Gastrocnemius medialis (tissue), 4 donors: ENCODE measurements at regions not wholly inside any gene's neighbourhood (a gene's known extent, or its start where the extent isn't known, plus 50 kb on each side); places are given as distances from the start of the nearest gene placed in this dataset.

Experiments used
- ATAC-seq, 2 donors: fragments of 150-250 bp; one replicate each; pipeline ENCODE4 v1.9.1; 2016
- DNase-seq, 2 donors: peaks; one replicate each; pipeline ENCODE4 v3.0.0-alpha.2; 2019
- H3K27ac ChIP-seq, 4 donors: fragments of 200-600 bp; sonication (generic); 1 replicate in 1 of 4; 2 replicates in 3 of 4; pipeline ENCODE4 v1.5.1; 2016 to 2018; ENCODE audit warnings: mild to moderate bottlenecking in 2 of 4, moderate library complexity in 1 of 4
- H3K27me3 ChIP-seq, 3 donors: fragments of 200-600 bp; sonication (generic) in 2 of 3; 1 replicate in 1 of 3; 2 replicates in 2 of 3; pipeline versions ENCODE4 v1.5.1 to v1.6.0; 2016 to 2019; ENCODE audit warnings: mild to moderate bottlenecking in 1 of 3, moderate library complexity in 1 of 3
- H3K36me3 ChIP-seq, 2 donors: fragments of 200-600 bp; sonication (generic) in 1 of 2; one replicate each; pipeline ENCODE4 v1.5.1; 2017 to 2018
- H3K4me1 ChIP-seq, 2 donors: fragments of 200-600 bp; sonication (generic) in 1 of 2; one replicate each; pipeline ENCODE4 v1.5.1; 2016 to 2017; ENCODE audit warnings: mild to moderate bottlenecking in 2 of 2
- H3K4me3 ChIP-seq, 4 donors: fragments of 200-600 bp; sonication (generic) in 3 of 4; 1 replicate in 1 of 4; 2 replicates in 3 of 4; pipeline ENCODE4 v1.5.1; 2016 to 2019; ENCODE audit warnings: mild to moderate bottlenecking in 2 of 4
- H3K9me3 ChIP-seq, 3 donors: fragments of 200-600 bp; sonication (generic) in 2 of 3; 1 replicate in 1 of 3; 2 replicates in 2 of 3; pipeline ENCODE4 v1.5.1; 2016 to 2019
- POLR2A ChIP-seq, 2 donors: fragments of 450-650 bp; IDR thresholded peaks; one replicate each; pipeline ENCODE4 v1.6.1; 2017; ENCODE audit warnings: antibody characterized with exemption in 2 of 2, mild to moderate bottlenecking in 2 of 2, moderate library complexity in 2 of 2
- in situ Hi-C, 4 donors: fragments of 200-750 bp; cut with MboI; loops; one replicate each; pipeline versions ENCODE4 v1.15.0 to v1.8.0; 2017; ENCODE audit warnings: low sequenced_read_pairs in 4 of 4
- intact Hi-C: fragments of 100-400 bp; cut with DNase I; formaldehyde crosslinking; loops from one replicate; pipeline ENCODE4 v1.15.1; 2023; ENCODE audit warnings: low total_unique reads
- TF ChIP-seq, protein P1 (sequence below), 5 experiments: fragments of 450-650 bp in 3 of 5; fragments of 200-600 bp in 2 of 5; sonication (generic) in 2 of 5; IDR thresholded peaks in 4 of 5; conservative IDR thresholded peaks in 1 of 5; 1 replicate in 4 of 5; 2 replicates in 1 of 5; pipeline ENCODE4 v1.5.1; 2016 to 2019; ENCODE audit warnings: antibody characterized with exemption in 5 of 5, mild to moderate bottlenecking in 3 of 5, moderate library complexity in 3 of 5

GRCh38 chr1:238484121-238484520, 593.4 kb upstream of the ZP4 start:
- Histone ChIP-seq H3K9me3 (no peaks in the 10 kb centered on the region), H3K4me3 (no peak overlapping the region), H3K4me1 (no peaks in the 10 kb centered on the region), H3K27me3 (no peaks in the 10 kb centered on the region), H3K27ac (no peak overlapping the region), H3K36me3 (no peaks in the 10 kb centered on the region)
- intact Hi-C loops, result no loop called here
- no peak for DNase-seq
- in situ Hi-C loops, result no loop called here
- no peak for ATAC-seq
- no peak for TF ChIP-seq POLR2A (IDR thresholded peaks at IDR 0.05)
- TF ChIP-seq, protein P1, sequence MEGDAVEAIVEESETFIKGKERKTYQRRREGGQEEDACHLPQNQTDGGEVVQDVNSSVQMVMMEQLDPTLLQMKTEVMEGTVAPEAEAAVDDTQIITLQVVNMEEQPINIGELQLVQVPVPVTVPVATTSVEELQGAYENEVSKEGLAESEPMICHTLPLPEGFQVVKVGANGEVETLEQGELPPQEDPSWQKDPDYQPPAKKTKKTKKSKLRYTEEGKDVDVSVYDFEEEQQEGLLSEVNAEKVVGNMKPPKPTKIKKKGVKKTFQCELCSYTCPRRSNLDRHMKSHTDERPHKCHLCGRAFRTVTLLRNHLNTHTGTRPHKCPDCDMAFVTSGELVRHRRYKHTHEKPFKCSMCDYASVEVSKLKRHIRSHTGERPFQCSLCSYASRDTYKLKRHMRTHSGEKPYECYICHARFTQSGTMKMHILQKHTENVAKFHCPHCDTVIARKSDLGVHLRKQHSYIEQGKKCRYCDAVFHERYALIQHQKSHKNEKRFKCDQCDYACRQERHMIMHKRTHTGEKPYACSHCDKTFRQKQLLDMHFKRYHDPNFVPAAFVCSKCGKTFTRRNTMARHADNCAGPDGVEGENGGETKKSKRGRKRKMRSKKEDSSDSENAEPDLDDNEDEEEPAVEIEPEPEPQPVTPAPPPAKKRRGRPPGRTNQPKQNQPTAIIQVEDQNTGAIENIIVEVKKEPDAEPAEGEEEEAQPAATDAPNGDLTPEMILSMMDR (IDR thresholded peaks at IDR 0.05 in 4 of 5, conservative IDR thresholded peaks at IDR 0.05 in 1 of 5), result no peak

DNA sequence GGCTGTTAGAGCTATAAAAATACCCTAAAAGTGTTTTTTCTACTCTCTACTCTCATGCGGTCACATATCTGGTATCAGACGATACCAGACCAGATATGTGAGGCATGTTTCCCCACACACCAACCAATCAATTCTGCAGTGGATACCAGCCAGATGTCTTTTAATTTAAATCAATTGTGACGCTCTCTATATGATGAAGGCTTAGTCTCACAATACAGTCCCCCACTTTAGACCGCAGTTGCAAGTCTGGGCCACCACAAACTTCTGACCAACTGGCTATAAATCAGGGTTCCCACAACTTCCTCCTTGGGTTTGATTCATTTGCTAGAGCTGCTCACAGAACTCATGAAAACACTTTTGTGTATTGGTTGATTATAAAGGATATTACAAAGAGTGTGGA, 586.1 kb upstream of the ZP4 start:
- H3K36me3 ChIP-seq, result no peaks in the 10 kb centered on the region
- ATAC-seq, result no peak
- DNase-seq, result no peak
- no peak overlapping the region for H3K4me3 ChIP-seq
- TF ChIP-seq POLR2A (IDR thresholded peaks at IDR 0.05), result no peak
- TF ChIP-seq, protein P1 (IDR thresholded peaks at IDR 0.05 in 4 of 5, conservative IDR thresholded peaks at IDR 0.05 in 1 of 5), result no peak
- no peaks in the 10 kb centered on the region for H3K4me1 ChIP-seq
- no peak overlapping the region for H3K27ac ChIP-seq
- in situ Hi-C loops, result no loop called here
- H3K9me3 ChIP-seq, result no peaks in the 10 kb centered on the region
- intact Hi-C loops, result no loop called here
- H3K27me3 ChIP-seq, result no peaks in the 10 kb centered on the region

DNA sequence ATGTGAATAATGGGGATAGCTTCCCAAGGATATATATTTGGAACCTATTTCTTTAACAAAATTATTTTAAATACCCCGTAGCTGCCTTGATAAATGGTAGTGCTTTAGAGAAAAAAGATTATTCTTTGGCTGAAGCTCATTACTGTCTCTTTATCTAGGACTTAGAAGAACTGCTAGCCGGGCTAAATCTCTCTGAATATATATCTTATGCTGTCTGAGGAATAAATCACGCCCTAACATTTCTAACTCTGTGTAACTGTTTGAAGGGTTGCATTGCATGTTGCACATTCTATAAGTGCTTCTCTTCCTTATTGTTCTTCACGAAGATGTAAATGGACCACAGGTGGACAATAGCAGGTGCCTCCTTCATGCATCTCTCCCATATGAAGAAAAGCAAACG, 585.0 kb upstream of the ZP4 start:
- Histone ChIP-seq H3K36me3 (no peaks in the 10 kb centered on the region), H3K27me3 (no peaks in the 10 kb centered on the region), H3K27ac (no peak overlapping the region), H3K4me3 (no peak overlapping the region), H3K9me3 (no peaks in the 10 kb centered on the region), H3K4me1 (no peaks in the 10 kb centered on the region)
- in situ Hi-C loops, result no loop called here
- TF ChIP-seq, protein P1 (IDR thresholded peaks at IDR 0.05 in 4 of 5, conservative IDR thresholded peaks at IDR 0.05 in 1 of 5), result no peak
- TF ChIP-seq POLR2A (IDR thresholded peaks at IDR 0.05), result no peak
- intact Hi-C loops, result no loop called here
- ATAC-seq, result no peak
- no peak for DNase-seq

GRCh38 chr1:238474263-238474662, 583.5 kb upstream of the ZP4 start:
- in situ Hi-C loops, result no loop called here
- Histone ChIP-seq H3K9me3 (no peaks in the 10 kb centered on the region), H3K4me3 (no peak overlapping the region), H3K27ac (no peak overlapping the region), H3K27me3 (no peaks in the 10 kb centered on the region), H3K36me3 (no peaks in the 10 kb centered on the region), H3K4me1 (no peaks in the 10 kb centered on the region)
- ATAC-seq (no peak), DNase-seq (no peak)
- intact Hi-C loops, result no loop called here
- no peak for TF ChIP-seq POLR2A (IDR thresholded peaks at IDR 0.05)
- TF ChIP-seq, protein P1 (IDR thresholded peaks at IDR 0.05 in 4 of 5, conservative IDR thresholded peaks at IDR 0.05 in 1 of 5), result no peak

GRCh38 chr1:238469146-238469631, 578.5 kb upstream of the ZP4 start:
- no peaks in the 10 kb centered on the region for H3K27me3 ChIP-seq
- no peak overlapping the region for H3K4me3 ChIP-seq
- H3K27ac ChIP-seq, result no peak overlapping the region
- TF ChIP-seq, protein P1 (IDR thresholded peaks at IDR 0.05 in 4 of 5, conservative IDR thresholded peaks at IDR 0.05 in 1 of 5), result no peak
- TF ChIP-seq POLR2A (IDR thresholded peaks at IDR 0.05), result no peak
- DNase-seq (no peak), ATAC-seq (no peak)
- no peaks in the 10 kb centered on the region for H3K4me1 ChIP-seq
- in situ Hi-C loops (no loop called here), intact Hi-C loops (no loop called here)
- no peaks in the 10 kb centered on the region for H3K36me3 ChIP-seq
- H3K9me3 ChIP-seq, result no peaks in the 10 kb centered on the region
